ENCODE measurements at regions not wholly inside any gene's neighbourhood (a gene's known extent, or its start where the extent isn't known, plus 50 kb on each side); places are given as distances from the start of the nearest gene placed in this dataset.

DNA sequence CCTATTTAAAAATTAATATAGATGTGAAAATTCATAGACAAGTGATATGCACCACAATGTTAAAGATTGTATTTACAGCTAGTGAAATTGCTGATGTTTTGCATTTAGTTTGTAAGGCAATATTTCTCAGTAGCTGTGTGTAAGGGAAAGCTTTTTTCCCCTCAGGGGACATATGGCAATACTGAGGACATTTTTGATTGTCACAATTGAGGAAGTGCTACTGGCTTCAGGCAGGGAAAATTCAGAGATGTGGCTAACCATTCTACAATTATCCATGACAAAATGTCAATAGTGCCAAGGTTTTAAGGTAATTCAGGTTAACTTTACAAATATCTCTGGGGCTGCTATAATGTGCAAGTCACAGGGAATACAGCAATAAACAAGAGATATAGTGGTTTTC is 66.1 kb upstream of the IL15 start:
- Histone ChIP-seq H3K9ac (ENCODE audit: low read length in 3 of 3) (no peak overlapping the region), H3K9me3 (ENCODE audit: control insufficient read depth in 2 of 3, insufficient read depth in 1 of 3, low read length in 3 of 3) (no peaks in the 10 kb centered on the region), H3K27ac (ENCODE audit: low read depth in 2 of 2, low read length in 2 of 2) (no peak overlapping the region), H3K4me3 (ENCODE audit: low read length in 3 of 3) (no peak overlapping the region), H3K4me1 (ENCODE audit: control insufficient read depth in 2 of 3, insufficient read depth in 2 of 3, low read depth in 1 of 3, low read length in 3 of 3) (no peaks in the 10 kb centered on the region), H3K36me3 (ENCODE audit: control insufficient read depth in 2 of 3, insufficient read depth in 3 of 3, low read length in 3 of 3) (no peaks in the 10 kb centered on the region), H3K27me3 (ENCODE audit: control insufficient read depth, insufficient read depth, low read length) (no peaks in the 10 kb centered on the region)
- FAIRE-seq (no peak), DNase-seq (no peak)
- intact Hi-C loops (cut with DNase I), result no loop called here
- TF ChIP-seq CTCF (IDR thresholded peaks at IDR 0.05; ENCODE audit: borderline replicate concordance, extremely low read depth, insufficient read depth), result no peak

DNA sequence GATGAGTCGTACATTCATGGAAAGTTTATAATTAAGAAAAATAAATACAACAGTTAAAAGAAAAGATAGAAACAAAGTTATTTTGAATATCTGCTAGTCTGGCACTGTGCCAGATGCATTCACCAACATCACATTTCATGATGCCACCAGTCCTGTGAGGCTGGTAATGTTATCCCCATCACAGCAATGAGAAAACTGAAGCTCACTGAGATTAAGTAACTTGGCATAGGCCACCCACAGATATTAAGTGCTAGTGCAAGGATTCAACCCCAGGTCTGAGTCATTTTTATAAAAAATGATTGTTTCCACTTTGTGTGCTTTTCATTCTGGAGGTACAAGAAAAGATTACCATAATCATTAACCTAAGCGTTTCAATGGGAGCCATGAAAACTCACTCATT is 65.0 kb upstream of the IL15 start:
- Histone ChIP-seq H3K9me3 (ENCODE audit: control insufficient read depth in 2 of 3, insufficient read depth in 1 of 3, low read length in 3 of 3) (no peaks in the 10 kb centered on the region), H3K36me3 (ENCODE audit: control insufficient read depth in 2 of 3, insufficient read depth in 3 of 3, low read length in 3 of 3) (no peaks in the 10 kb centered on the region), H3K27me3 (ENCODE audit: control insufficient read depth, insufficient read depth, low read length) (no peaks in the 10 kb centered on the region), H3K4me3 (ENCODE audit: low read length in 3 of 3) (no peak overlapping the region), H3K9ac (ENCODE audit: low read length in 3 of 3) (no peak overlapping the region), H3K27ac (ENCODE audit: low read depth in 2 of 2, low read length in 2 of 2) (no peak overlapping the region), H3K4me1 (ENCODE audit: control insufficient read depth in 2 of 3, insufficient read depth in 2 of 3, low read depth in 1 of 3, low read length in 3 of 3) (no peaks in the 10 kb centered on the region)
- DNase-seq (no peak), FAIRE-seq (no peak)
- no peak for TF ChIP-seq CTCF (IDR thresholded peaks at IDR 0.05; ENCODE audit: borderline replicate concordance, extremely low read depth, insufficient read depth)
- intact Hi-C loops (cut with DNase I), result no loop called here

GRCh38 chr4:141571793-141572192 is 64.6 kb upstream of the IL15 start:
- no peak for TF ChIP-seq CTCF (IDR thresholded peaks at IDR 0.05; ENCODE audit: borderline replicate concordance, extremely low read depth, insufficient read depth)
- no peaks in the 10 kb centered on the region for H3K9me3 ChIP-seq (ENCODE audit: control insufficient read depth in 2 of 3, insufficient read depth in 1 of 3, low read length in 3 of 3)
- no peaks in the 10 kb centered on the region for H3K36me3 ChIP-seq (ENCODE audit: control insufficient read depth in 2 of 3, insufficient read depth in 3 of 3, low read length in 3 of 3)
- FAIRE-seq (no peak), DNase-seq (no peak)
- no peaks in the 10 kb centered on the region for H3K4me1 ChIP-seq (ENCODE audit: control insufficient read depth in 2 of 3, insufficient read depth in 2 of 3, low read depth in 1 of 3, low read length in 3 of 3)
- H3K9ac ChIP-seq (ENCODE audit: low read length in 3 of 3), result no peak overlapping the region
- intact Hi-C loops (cut with DNase I), result no loop called here
- H3K27ac ChIP-seq (ENCODE audit: low read depth in 2 of 2, low read length in 2 of 2), result no peak overlapping the region
- no peak overlapping the region for H3K4me3 ChIP-seq (ENCODE audit: low read length in 3 of 3)
- H3K27me3 ChIP-seq (ENCODE audit: control insufficient read depth, insufficient read depth, low read length), result no peaks in the 10 kb centered on the region

DNA sequence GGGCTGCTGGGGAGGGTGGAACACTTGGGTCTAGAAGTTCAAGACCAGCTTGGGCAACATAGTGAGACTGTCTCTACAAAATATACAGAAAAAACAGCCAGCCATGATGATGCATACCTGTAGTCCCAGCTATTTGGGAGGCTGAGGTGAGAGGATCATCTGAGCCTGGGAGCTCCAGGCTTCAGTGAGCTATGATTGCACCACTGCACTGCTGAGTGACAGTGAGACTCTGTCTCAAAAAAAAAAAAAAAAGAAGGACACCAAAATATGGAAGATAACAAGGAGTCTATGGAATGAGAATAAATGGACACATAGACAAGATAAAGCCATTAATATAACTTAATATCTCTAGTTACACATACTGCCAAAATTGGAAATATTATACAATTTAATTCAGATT is 62.7 kb upstream of the IL15 start:
- H3K9ac ChIP-seq (ENCODE audit: low read length in 3 of 3), result no peak overlapping the region
- no peaks in the 10 kb centered on the region for H3K9me3 ChIP-seq (ENCODE audit: control insufficient read depth in 2 of 3, insufficient read depth in 1 of 3, low read length in 3 of 3)
- H3K4me1 ChIP-seq (ENCODE audit: control insufficient read depth in 2 of 3, insufficient read depth in 2 of 3, low read depth in 1 of 3, low read length in 3 of 3), result no peaks in the 10 kb centered on the region
- intact Hi-C loops (cut with DNase I), result no loop called here
- no peak for TF ChIP-seq CTCF (IDR thresholded peaks at IDR 0.05; ENCODE audit: borderline replicate concordance, extremely low read depth, insufficient read depth)
- no peaks in the 10 kb centered on the region for H3K27me3 ChIP-seq (ENCODE audit: control insufficient read depth, insufficient read depth, low read length)
- FAIRE-seq, result no peak
- no peak overlapping the region for H3K27ac ChIP-seq (ENCODE audit: low read depth in 2 of 2, low read length in 2 of 2)
- H3K4me3 ChIP-seq (ENCODE audit: low read length in 3 of 3), result no peak overlapping the region
- H3K36me3 ChIP-seq (ENCODE audit: control insufficient read depth in 2 of 3, insufficient read depth in 3 of 3, low read length in 3 of 3), result no peaks in the 10 kb centered on the region
- DNase-seq, result no peak
